HG03139 (cell line): ENCODE measurements at regions not wholly inside any gene's neighbourhood (a gene's known extent, or its start where the extent isn't known, plus 50 kb on each side); places are given as distances from the start of the nearest gene placed in this dataset.

ENCODE experiments used
- ATAC-seq: cut with Tn5 transposase; IDR thresholded peaks from one replicate; pipeline ENCODE4 v1.9.1; 2021; ENCODE audit not compliant: unreplicated experiment

- ATAC-seq: no peak
Observed at GRCh38 chr9:20200991-20201431, 412.2 kb upstream of the SLC24A2 start.

- ATAC-seq: no peak
Observed at GRCh38 chr9:20200581-20200980, 411.7 kb upstream of the SLC24A2 start.

- no peak for ATAC-seq
Observed at GRCh38 chr9:20199111-20199510, 410.3 kb upstream of the SLC24A2 start.

- no peak for ATAC-seq
Observed at GRCh38 chr9:20197976-20198685, 409.3 kb upstream of the SLC24A2 start.

GRCh38 chr9:20191228-20191840 is 402.5 kb upstream of the SLC24A2 start:
- no peak for ATAC-seq

- no peak for ATAC-seq
Observed at GRCh38 chr9:20189871-20190270, 401.0 kb upstream of the SLC24A2 start.

GRCh38 chr9:20188616-20189369 is 400.0 kb upstream of the SLC24A2 start:
- no peak for ATAC-seq

GRCh38 chr9:20187318-20187717 is 398.5 kb upstream of the SLC24A2 start:
- no peak for ATAC-seq

- no peak for ATAC-seq
Observed at GRCh38 chr9:20186823-20187222, 398.0 kb upstream of the SLC24A2 start.

- no peak for ATAC-seq
Observed at GRCh38 chr9:20186231-20186630, 397.4 kb upstream of the SLC24A2 start.

- no peak for ATAC-seq
Observed at GRCh38 chr9:20184541-20184940, 395.7 kb upstream of the SLC24A2 start.

GRCh38 chr9:20178679-20179078 is 389.8 kb upstream of the SLC24A2 start:
- no peak for ATAC-seq

- ATAC-seq: no peak
Observed at GRCh38 chr9:20178197-20178596, 389.4 kb upstream of the SLC24A2 start.

- ATAC-seq: no peak
Observed at GRCh38 chr9:20170122-20170521, 381.3 kb upstream of the SLC24A2 start.

GRCh38 chr9:20152151-20152725 is 363.4 kb upstream of the SLC24A2 start:
- no peak for ATAC-seq

- no peak for ATAC-seq
Observed at GRCh38 chr9:20148416-20148815, 359.6 kb upstream of the SLC24A2 start.

GRCh38 chr9:20144197-20144596 is 355.4 kb upstream of the SLC24A2 start:
- no peak for ATAC-seq

- ATAC-seq: no peak
Observed at GRCh38 chr9:20139763-20140290, 351.0 kb upstream of the SLC24A2 start.

- ATAC-seq: no peak
Observed at GRCh38 chr9:20138841-20139240, 350.0 kb upstream of the SLC24A2 start.

- no peak for ATAC-seq
Observed at GRCh38 chr9:20138116-20138515, 349.3 kb upstream of the SLC24A2 start.

GRCh38 chr9:20137425-20137824 is 348.6 kb upstream of the SLC24A2 start:
- ATAC-seq: no peak
